WI38 (cell line): ENCODE measurements at regions not wholly inside any gene's neighbourhood (a gene's known extent, or its start where the extent isn't known, plus 50 kb on each side); places are given as distances from the start of the nearest gene placed in this dataset.
A peak's percentile ranks its signal among the peaks of the same experiment; 100 is the strongest.

Source experiments
- H3K4me3 ChIP-seq: 2 replicates; pipeline ENCODE4 v1.5.1; 2011; ENCODE audit warnings: low read depth, mild to moderate bottlenecking, control low read depth, low read length
- CTCF ChIP-seq: IDR thresholded peaks from 2 replicates; pipeline ENCODE4 v1.5.1; 2012; ENCODE audit warnings: low read depth, mild to moderate bottlenecking, control low read depth, low read length

GRCh38 chr18:39480494-39481195 is 1915.0 kb upstream of the CELF4 start:
- TF ChIP-seq CTCF, result no peak
- H3K4me3 ChIP-seq, result no peak overlapping the region

- no peak overlapping the region for H3K4me3 ChIP-seq
- TF ChIP-seq CTCF, result no peak
These were observed 1898.4 kb upstream of the CELF4 start for GRCh38 chr18:39464006-39464405.

- H3K4me3 ChIP-seq, result no peak overlapping the region
- TF ChIP-seq CTCF, result no peak
These were observed 1896.8 kb upstream of the CELF4 start for GRCh38 chr18:39462436-39462835.

- TF ChIP-seq CTCF, result no peak
These were observed 1894.5 kb upstream of the CELF4 start for GRCh38 chr18:39460136-39460535.

GRCh38 chr18:39455285-39455684 is 1889.7 kb upstream of the CELF4 start:
- no peak overlapping the region for H3K4me3 ChIP-seq
- TF ChIP-seq CTCF, result no peak

More at GRCh38 chr18:39460136-39460535, 1894.5 kb upstream of the CELF4 start:
- no peak overlapping the region for H3K4me3 ChIP-seq

GRCh38 chr18:39454866-39455265 is 1889.3 kb upstream of the CELF4 start:
- TF ChIP-seq CTCF, result no peak
- H3K4me3 ChIP-seq, result no peak overlapping the region

GRCh38 chr18:39453882-39454281 is 1888.3 kb upstream of the CELF4 start:
- H3K4me3 ChIP-seq, result peak overlapping the region; percentile 3; the same call in 1 of the 2 replicates
- no peak for TF ChIP-seq CTCF
